Right lobe of liver (tissue), 6 donors: ENCODE measurements at regions not wholly inside any gene's neighbourhood (a gene's known extent, or its start where the extent isn't known, plus 50 kb on each side); places are given as distances from the start of the nearest gene placed in this dataset.

ENCODE experiments used
- ATAC-seq, 4 donors: fragments of 200-7000 bp; cut with Tn5 transposase; one replicate each; pipeline ENCODE4 v1.9.1; 2020; ENCODE audit warnings: mild to moderate bottlenecking in 4 of 4, moderate library complexity in 4 of 4
- DNase-seq, 3 donors: peaks; one replicate each; pipeline ENCODE4 v3.0.0-alpha.2; 2020
- H3K27ac ChIP-seq, 3 donors: fragments of 200-600 bp; one replicate each; pipeline ENCODE4 v1.8.0; 2022
- H3K27me3 ChIP-seq, 2 donors: fragments of 200-600 bp; one replicate each; pipeline ENCODE4 v1.8.0; 2022
- H3K36me3 ChIP-seq, 4 donors: fragments of 200-600 bp; sonication (generic) in 1 of 4; one replicate each; pipeline versions ENCODE4 v1.5.1 to v1.8.0; 2017 to 2022; ENCODE audit warnings: control low read depth in 1 of 4
- H3K4me1 ChIP-seq, 4 donors: fragments of 200-600 bp; sonication (generic) in 1 of 4; one replicate each; pipeline versions ENCODE4 v1.5.1 to v1.8.0; 2017 to 2022; ENCODE audit warnings: control low read depth in 1 of 4
- H3K4me3 ChIP-seq, 3 donors: fragments of 200-600 bp; one replicate each; pipeline ENCODE4 v1.8.0; 2022
- H3K9me3 ChIP-seq, 4 donors: fragments of 200-600 bp; sonication (generic) in 1 of 4; one replicate each; pipeline versions ENCODE4 v1.5.1 to v1.8.0; 2017 to 2022; ENCODE audit warnings: control low read depth in 1 of 4
- POLR2A ChIP-seq: fragments of 450-650 bp; IDR thresholded peaks from one replicate; pipeline ENCODE4 v1.6.1; 2017; ENCODE audit warnings: antibody characterized with exemption, mild to moderate bottlenecking
- WGBS: methylation state at CpG from one replicate; pipeline ENCODE4 v1.1.6; 2018; ENCODE audit warnings: low coverage, low lambda C conversion rate; ENCODE audit not compliant: insufficient coverage; ENCODE audit errors: missing lambda C conversion rate; 5-methylcytosine and 5-hydroxymethylcytosine counted together
- intact Hi-C, 2 donors: fragments of 100-400 bp; cut with DNase I; formaldehyde crosslinking; loops; one replicate each; pipeline versions ENCODE4 v1.11.2 to v1.14.1; 2022
- TF ChIP-seq, protein P1 (sequence below), 4 donors: fragments of 200-600 bp in 3 of 4; fragments of 450-650 bp in 1 of 4; IDR thresholded peaks; one replicate each; pipeline versions ENCODE4 v1.5.1 to v1.8.0; 2016 to 2022; ENCODE audit warnings: antibody characterized with exemption in 4 of 4, mild to moderate bottlenecking in 2 of 4
- donor health status: DM: no; HTN: yes; CAD: no.
- donor health status: DM: no; HTN: no; CAD: no.
- donor health status: DM: no; HTN: no; CAD: no.
- donor health status: DM: no; HTN: yes; CAD: no.
- donor health status: DM: no; HTN: yes; CAD: no.

DNA sequence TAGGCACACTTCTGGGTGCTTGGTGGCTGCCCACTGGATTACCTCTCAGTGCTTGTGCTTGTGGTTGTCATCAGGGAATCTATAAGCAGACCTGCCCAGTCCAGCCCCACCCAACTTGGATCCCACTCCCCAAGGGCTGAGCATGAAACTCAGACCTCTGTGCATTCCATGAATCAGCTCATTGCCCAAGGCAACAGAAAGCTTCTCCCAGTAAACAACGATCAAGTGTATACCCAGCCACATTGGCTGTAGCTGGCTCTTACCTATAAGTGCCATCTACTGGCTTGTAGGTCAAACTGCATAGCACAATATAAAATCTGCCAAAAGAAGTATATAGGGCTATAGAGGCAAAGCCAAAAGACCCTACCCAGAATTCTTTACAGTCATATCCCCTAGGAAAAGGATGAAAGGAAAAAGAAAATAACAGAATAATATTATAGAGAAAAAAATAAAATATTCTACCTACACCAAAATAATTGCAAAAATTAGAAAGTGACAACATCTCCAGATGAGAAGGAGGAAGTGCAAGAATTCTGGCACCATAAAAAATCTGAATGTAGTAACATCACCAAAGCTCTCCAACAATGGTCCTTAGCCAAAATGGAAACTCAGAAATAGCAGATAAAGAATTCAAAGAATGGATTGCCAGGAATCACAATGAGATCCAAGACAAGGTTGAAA, 321.0 kb upstream of the TRPC7 start:
- intact Hi-C loops: no loop called here
- no peak overlapping the region for H3K4me3 ChIP-seq
- H3K27ac ChIP-seq: no peak overlapping the region
- no peaks in the 10 kb centered on the region for H3K4me1 ChIP-seq
- H3K36me3 ChIP-seq: no peaks in the 10 kb centered on the region
- DNase-seq (no peak), ATAC-seq (peak in 2 of 4 donors; percentile 21 to 34)
- no peaks in the 10 kb centered on the region for H3K27me3 ChIP-seq
- TF ChIP-seq POLR2A: no peak
- TF ChIP-seq, protein P1, sequence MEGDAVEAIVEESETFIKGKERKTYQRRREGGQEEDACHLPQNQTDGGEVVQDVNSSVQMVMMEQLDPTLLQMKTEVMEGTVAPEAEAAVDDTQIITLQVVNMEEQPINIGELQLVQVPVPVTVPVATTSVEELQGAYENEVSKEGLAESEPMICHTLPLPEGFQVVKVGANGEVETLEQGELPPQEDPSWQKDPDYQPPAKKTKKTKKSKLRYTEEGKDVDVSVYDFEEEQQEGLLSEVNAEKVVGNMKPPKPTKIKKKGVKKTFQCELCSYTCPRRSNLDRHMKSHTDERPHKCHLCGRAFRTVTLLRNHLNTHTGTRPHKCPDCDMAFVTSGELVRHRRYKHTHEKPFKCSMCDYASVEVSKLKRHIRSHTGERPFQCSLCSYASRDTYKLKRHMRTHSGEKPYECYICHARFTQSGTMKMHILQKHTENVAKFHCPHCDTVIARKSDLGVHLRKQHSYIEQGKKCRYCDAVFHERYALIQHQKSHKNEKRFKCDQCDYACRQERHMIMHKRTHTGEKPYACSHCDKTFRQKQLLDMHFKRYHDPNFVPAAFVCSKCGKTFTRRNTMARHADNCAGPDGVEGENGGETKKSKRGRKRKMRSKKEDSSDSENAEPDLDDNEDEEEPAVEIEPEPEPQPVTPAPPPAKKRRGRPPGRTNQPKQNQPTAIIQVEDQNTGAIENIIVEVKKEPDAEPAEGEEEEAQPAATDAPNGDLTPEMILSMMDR (IDR thresholded peaks at IDR 0.05): peak in 3 of 4 donors; percentile 19 to 31 (median 31)
- H3K9me3 ChIP-seq: no peaks in the 10 kb centered on the region
- WGBS: 0% methylated on average over 1 of the region's 1 CpG

DNA sequence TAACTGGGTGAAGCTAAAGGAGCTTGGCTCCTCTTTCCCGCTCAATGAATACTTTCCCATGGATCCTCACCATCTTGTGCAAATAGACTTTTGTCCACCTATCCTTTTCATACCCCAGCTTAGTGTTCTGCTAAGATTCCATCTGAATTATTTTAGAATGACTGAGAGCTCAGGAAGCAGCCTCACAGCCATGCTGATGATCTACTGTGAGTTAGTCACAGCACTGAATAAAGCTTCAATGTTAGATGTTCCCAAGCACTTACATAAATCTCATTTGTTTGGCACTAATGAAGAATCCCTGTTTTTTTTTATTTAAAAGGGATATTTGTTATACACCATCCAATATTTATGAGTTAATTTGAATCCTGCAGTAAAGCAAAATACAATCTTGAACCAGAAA, 317.6 kb upstream of the TRPC7 start:
- DNase-seq (no peak), ATAC-seq (no peak)
- Histone ChIP-seq H3K27ac (no peak overlapping the region), H3K4me3 (no peak overlapping the region), H3K4me1 (no peaks in the 10 kb centered on the region), H3K27me3 (no peaks in the 10 kb centered on the region), H3K9me3 (no peaks in the 10 kb centered on the region), H3K36me3 (no peaks in the 10 kb centered on the region)
- TF ChIP-seq, protein P1 (IDR thresholded peaks at IDR 0.05): no peak
- no peak for TF ChIP-seq POLR2A
- WGBS: no CpG with 5 or more reads among the region's 1 CpG
- intact Hi-C loops: no loop called here

DNA sequence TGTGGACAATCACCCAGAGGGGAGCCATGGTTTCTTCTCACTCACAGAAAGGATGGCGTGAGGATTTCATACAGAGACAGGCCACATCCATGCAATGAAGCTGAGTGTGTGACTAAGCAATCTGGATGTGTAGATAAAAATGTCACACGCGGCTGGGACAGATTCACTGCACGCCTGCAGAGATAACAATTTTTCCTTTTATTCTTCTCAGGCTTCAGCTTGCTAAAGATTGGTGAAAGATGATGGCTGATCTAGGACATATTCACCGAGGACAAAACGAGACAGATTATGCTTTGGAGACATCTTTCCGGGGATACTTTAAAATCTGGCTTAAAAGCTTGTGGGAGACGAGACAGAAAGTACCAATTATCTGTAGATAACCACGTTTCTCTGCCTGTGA, 313.9 kb upstream of the TRPC7 start:
- Histone ChIP-seq H3K4me1 (no peaks in the 10 kb centered on the region), H3K9me3 (no peaks in the 10 kb centered on the region), H3K27ac (no peak overlapping the region), H3K36me3 (no peaks in the 10 kb centered on the region), H3K27me3 (no peaks in the 10 kb centered on the region), H3K4me3 (no peak overlapping the region)
- no peak for DNase-seq
- intact Hi-C loops: no loop called here
- no peak for ATAC-seq
- 42% methylated on average over 9 of the region's 9 CpGs for WGBS
- TF ChIP-seq, protein P1 (IDR thresholded peaks at IDR 0.05): no peak
- no peak for TF ChIP-seq POLR2A

DNA sequence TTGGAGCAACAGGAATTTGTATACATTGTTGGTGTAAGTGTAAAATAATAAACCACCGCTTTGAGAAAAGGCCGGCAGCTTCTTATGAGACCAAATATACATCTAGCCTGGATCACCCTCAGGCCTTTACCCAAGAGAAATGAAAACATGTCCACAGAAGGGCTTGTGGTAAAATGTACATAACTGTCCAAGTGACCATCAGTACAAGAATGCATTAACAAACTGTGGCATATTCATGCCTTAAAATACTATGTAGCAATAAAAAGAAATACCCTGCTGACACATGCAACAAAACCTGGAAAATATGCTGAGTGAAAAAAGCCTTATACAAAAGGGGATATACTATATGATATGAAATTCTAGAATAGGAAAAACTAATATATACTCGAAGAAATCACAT, 311.9 kb upstream of the TRPC7 start:
- ATAC-seq: no peak
- TF ChIP-seq, protein P1 (IDR thresholded peaks at IDR 0.05): no peak
- TF ChIP-seq POLR2A: no peak
- Histone ChIP-seq H3K36me3 (no peaks in the 10 kb centered on the region), H3K4me3 (no peak overlapping the region), H3K9me3 (no peaks in the 10 kb centered on the region), H3K4me1 (no peaks in the 10 kb centered on the region), H3K27me3 (no peaks in the 10 kb centered on the region), H3K27ac (no peak overlapping the region)
- intact Hi-C loops: no loop called here
- WGBS: 50% methylated on average over 3 of the region's 3 CpGs
- no peak for DNase-seq
